ENCODE measurements at regions not wholly inside any gene's neighbourhood (a gene's known extent, or its start where the extent isn't known, plus 50 kb on each side); places are given as distances from the start of the nearest gene placed in this dataset.

- no peak overlapping the region for H3K27ac ChIP-seq (ENCODE audit: low read depth, low read length)
- no peaks in the 10 kb centered on the region for H4K20me1 ChIP-seq (ENCODE audit: insufficient read depth, low read length)
- H3K79me2 ChIP-seq (ENCODE audit: insufficient read depth, low read length), result no peaks in the 10 kb centered on the region
- no peaks in the 10 kb centered on the region for H3K36me3 ChIP-seq (ENCODE audit: insufficient read depth, low read length)
- H3K4me3 ChIP-seq (ENCODE audit: insufficient read depth, low read length), result no peak overlapping the region
- TF ChIP-seq CTCF (IDR thresholded peaks at IDR 0.05; ENCODE audit: extremely low read depth, low read depth, low read length), result no peak
- H3K9me3 ChIP-seq (ENCODE audit: low read depth, low read length), result peaks cover 2% of the 10 kb centered on the region
- H2AFZ ChIP-seq (ENCODE audit: low read length), result no peak overlapping the region
- no peak overlapping the region for H3K4me2 ChIP-seq (ENCODE audit: insufficient read depth, low read length)
- no peaks in the 10 kb centered on the region for H3K27me3 ChIP-seq (ENCODE audit: insufficient read depth, low read length)
- H3K4me1 ChIP-seq (ENCODE audit: insufficient read depth, low read length), result no peaks in the 10 kb centered on the region
- no peak for DNase-seq (ENCODE audit: insufficient read length, low spot score, missing footprints)
Observed at GRCh38 chr5:30627945-30628344, 565.5 kb upstream of the CDH6 start.

DNA sequence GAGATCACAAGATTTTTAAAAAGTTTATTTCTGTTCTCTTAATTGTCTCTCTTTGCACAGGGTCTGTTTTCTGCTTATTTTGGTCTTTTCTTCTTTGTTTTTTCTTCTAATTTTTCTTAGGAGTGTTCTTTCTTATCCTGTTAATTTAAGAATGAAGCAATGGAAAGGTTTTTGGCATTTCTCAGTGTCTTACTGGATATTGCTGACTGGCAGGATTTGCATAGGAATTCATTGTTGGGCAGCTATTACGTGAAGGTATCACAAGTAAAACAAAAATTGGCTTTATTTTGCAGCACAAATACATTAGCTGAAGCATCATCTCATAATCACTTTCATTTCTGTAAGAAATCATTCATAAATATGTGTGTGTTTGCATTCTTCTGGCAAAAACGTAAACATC is 566.9 kb upstream of the CDH6 start:
- no peak overlapping the region for H2AFZ ChIP-seq (ENCODE audit: low read length)
- no peak overlapping the region for H3K4me3 ChIP-seq (ENCODE audit: insufficient read depth, low read length)
- H3K27me3 ChIP-seq (ENCODE audit: insufficient read depth, low read length), result no peaks in the 10 kb centered on the region
- DNase-seq (ENCODE audit: insufficient read length, low spot score, missing footprints), result no peak
- H3K79me2 ChIP-seq (ENCODE audit: insufficient read depth, low read length), result no peaks in the 10 kb centered on the region
- H3K4me2 ChIP-seq (ENCODE audit: insufficient read depth, low read length), result no peak overlapping the region
- H4K20me1 ChIP-seq (ENCODE audit: insufficient read depth, low read length), result no peaks in the 10 kb centered on the region
- no peaks in the 10 kb centered on the region for H3K4me1 ChIP-seq (ENCODE audit: insufficient read depth, low read length)
- H3K27ac ChIP-seq (ENCODE audit: low read depth, low read length), result no peak overlapping the region
- no peaks in the 10 kb centered on the region for H3K36me3 ChIP-seq (ENCODE audit: insufficient read depth, low read length)
- H3K9me3 ChIP-seq (ENCODE audit: low read depth, low read length), result peaks cover 2% of the 10 kb centered on the region
- TF ChIP-seq CTCF (IDR thresholded peaks at IDR 0.05; ENCODE audit: extremely low read depth, low read depth, low read length), result no peak

- H3K27ac ChIP-seq (ENCODE audit: low read depth, low read length), result no peak overlapping the region
- no peak for DNase-seq (ENCODE audit: insufficient read length, low spot score, missing footprints)
Observed at GRCh38 chr5:30620481-30621085, 572.9 kb upstream of the CDH6 start.

GRCh38 chr5:30608501-30608900 is 585.0 kb upstream of the CDH6 start:
- no peak overlapping the region for H3K4me2 ChIP-seq (ENCODE audit: insufficient read depth, low read length)
- no peak for DNase-seq (ENCODE audit: insufficient read length, low spot score, missing footprints)
- no peak for TF ChIP-seq CTCF (IDR thresholded peaks at IDR 0.05; ENCODE audit: extremely low read depth, low read depth, low read length)
- H3K27ac ChIP-seq (ENCODE audit: low read depth, low read length), result no peak overlapping the region
- H2AFZ ChIP-seq (ENCODE audit: low read length), result no peak overlapping the region
- H3K9me3 ChIP-seq (ENCODE audit: low read depth, low read length), result no peaks in the 10 kb centered on the region
- H4K20me1 ChIP-seq (ENCODE audit: insufficient read depth, low read length), result no peaks in the 10 kb centered on the region
- no peaks in the 10 kb centered on the region for H3K36me3 ChIP-seq (ENCODE audit: insufficient read depth, low read length)
- H3K4me1 ChIP-seq (ENCODE audit: insufficient read depth, low read length), result no peaks in the 10 kb centered on the region
- no peaks in the 10 kb centered on the region for H3K79me2 ChIP-seq (ENCODE audit: insufficient read depth, low read length)
- no peaks in the 10 kb centered on the region for H3K27me3 ChIP-seq (ENCODE audit: insufficient read depth, low read length)
- H3K4me3 ChIP-seq (ENCODE audit: insufficient read depth, low read length), result no peak overlapping the region

More at GRCh38 chr5:30620481-30621085, 572.9 kb upstream of the CDH6 start:
- Histone ChIP-seq H3K9me3 (ENCODE audit: low read depth, low read length) (no peaks in the 10 kb centered on the region), H3K36me3 (ENCODE audit: insufficient read depth, low read length) (no peaks in the 10 kb centered on the region), H3K79me2 (ENCODE audit: insufficient read depth, low read length) (no peaks in the 10 kb centered on the region), H4K20me1 (ENCODE audit: insufficient read depth, low read length) (no peaks in the 10 kb centered on the region), H3K4me3 (ENCODE audit: insufficient read depth, low read length) (no peak overlapping the region), H3K4me2 (ENCODE audit: insufficient read depth, low read length) (no peak overlapping the region), H2AFZ (ENCODE audit: low read length) (no peak overlapping the region), H3K27me3 (ENCODE audit: insufficient read depth, low read length) (no peaks in the 10 kb centered on the region), H3K4me1 (ENCODE audit: insufficient read depth, low read length) (no peaks in the 10 kb centered on the region)
- TF ChIP-seq CTCF (IDR thresholded peaks at IDR 0.05; ENCODE audit: extremely low read depth, low read depth, low read length), result no peak

Measured in osteoblast (primary cell).